ENCODE measurements at regions not wholly inside any gene's neighbourhood (a gene's known extent, or its start where the extent isn't known, plus 50 kb on each side); places are given as distances from the start of the nearest gene placed in this dataset.

DNA sequence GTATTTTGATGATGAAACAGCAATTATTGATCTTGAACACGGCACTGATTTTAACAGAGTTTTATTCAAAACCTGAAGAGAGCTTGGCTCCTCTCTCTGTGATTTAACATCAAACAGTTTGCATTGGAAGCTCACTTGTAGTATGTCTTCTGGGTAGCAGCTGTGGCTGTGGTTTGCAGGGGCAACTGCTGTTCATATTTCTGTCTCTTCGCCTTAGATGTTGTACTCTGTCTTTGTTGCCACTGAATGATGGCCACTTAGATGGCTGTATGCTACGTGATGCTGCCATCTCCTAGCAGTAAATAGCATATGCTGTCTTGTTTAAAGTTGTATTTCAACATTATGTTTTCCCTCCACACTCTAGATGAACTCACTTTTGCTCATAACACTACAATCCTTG lies 1743.0 kb upstream of the TENM3 start:
- TF ChIP-seq POLR2A (IDR thresholded peaks at IDR 0.05; ENCODE audit: low read depth) = no peak
- TF ChIP-seq POLR2AphosphoS5 (IDR thresholded peaks at IDR 0.05) = no peak
- TF ChIP-seq, protein P1, sequence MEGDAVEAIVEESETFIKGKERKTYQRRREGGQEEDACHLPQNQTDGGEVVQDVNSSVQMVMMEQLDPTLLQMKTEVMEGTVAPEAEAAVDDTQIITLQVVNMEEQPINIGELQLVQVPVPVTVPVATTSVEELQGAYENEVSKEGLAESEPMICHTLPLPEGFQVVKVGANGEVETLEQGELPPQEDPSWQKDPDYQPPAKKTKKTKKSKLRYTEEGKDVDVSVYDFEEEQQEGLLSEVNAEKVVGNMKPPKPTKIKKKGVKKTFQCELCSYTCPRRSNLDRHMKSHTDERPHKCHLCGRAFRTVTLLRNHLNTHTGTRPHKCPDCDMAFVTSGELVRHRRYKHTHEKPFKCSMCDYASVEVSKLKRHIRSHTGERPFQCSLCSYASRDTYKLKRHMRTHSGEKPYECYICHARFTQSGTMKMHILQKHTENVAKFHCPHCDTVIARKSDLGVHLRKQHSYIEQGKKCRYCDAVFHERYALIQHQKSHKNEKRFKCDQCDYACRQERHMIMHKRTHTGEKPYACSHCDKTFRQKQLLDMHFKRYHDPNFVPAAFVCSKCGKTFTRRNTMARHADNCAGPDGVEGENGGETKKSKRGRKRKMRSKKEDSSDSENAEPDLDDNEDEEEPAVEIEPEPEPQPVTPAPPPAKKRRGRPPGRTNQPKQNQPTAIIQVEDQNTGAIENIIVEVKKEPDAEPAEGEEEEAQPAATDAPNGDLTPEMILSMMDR (IDR thresholded peaks at IDR 0.05) = no peak

Data from esophagus muscularis mucosa (tissue), 3 donors.